ENCODE measurements at regions not wholly inside any gene's neighbourhood (a gene's known extent, or its start where the extent isn't known, plus 50 kb on each side); places are given as distances from the start of the nearest gene placed in this dataset.

GRCh38 chr2:180122874-180123273 lies 115.8 kb upstream of the CWC22 start:
- no peak overlapping the region for H3K4me3 ChIP-seq (ENCODE audit: low read length)
- DNase-seq: no peak
- no peaks in the 10 kb centered on the region for H3K9me3 ChIP-seq (ENCODE audit: control insufficient read depth, low read depth, low read length)
- H3K27ac ChIP-seq (ENCODE audit: low read length): no peak overlapping the region
- no peaks in the 10 kb centered on the region for H3K27me3 ChIP-seq (ENCODE audit: control insufficient read depth, insufficient read depth, low read length)
- no peaks in the 10 kb centered on the region for H3K4me1 ChIP-seq (ENCODE audit: control insufficient read depth, insufficient read depth, low read length)
- no peaks in the 10 kb centered on the region for H3K36me3 ChIP-seq (ENCODE audit: control insufficient read depth, insufficient read depth, low read length)
- WGBS (ENCODE audit: insufficient coverage, low lambda C conversion rate): no CpG with 5 or more reads among the region's 2 CpGs

GRCh38 chr2:180115675-180116074 lies 108.6 kb upstream of the CWC22 start:
- no peaks in the 10 kb centered on the region for H3K9me3 ChIP-seq (ENCODE audit: control insufficient read depth, low read depth, low read length)
- H3K36me3 ChIP-seq (ENCODE audit: control insufficient read depth, insufficient read depth, low read length): no peaks in the 10 kb centered on the region
- H3K4me3 ChIP-seq (ENCODE audit: low read length): no peak overlapping the region
- WGBS (ENCODE audit: insufficient coverage, low lambda C conversion rate): no CpG with 5 or more reads among the region's 2 CpGs
- DNase-seq: no peak
- no peaks in the 10 kb centered on the region for H3K27me3 ChIP-seq (ENCODE audit: control insufficient read depth, insufficient read depth, low read length)
- no peaks in the 10 kb centered on the region for H3K4me1 ChIP-seq (ENCODE audit: control insufficient read depth, insufficient read depth, low read length)
- no peak overlapping the region for H3K27ac ChIP-seq (ENCODE audit: low read length)

DNA sequence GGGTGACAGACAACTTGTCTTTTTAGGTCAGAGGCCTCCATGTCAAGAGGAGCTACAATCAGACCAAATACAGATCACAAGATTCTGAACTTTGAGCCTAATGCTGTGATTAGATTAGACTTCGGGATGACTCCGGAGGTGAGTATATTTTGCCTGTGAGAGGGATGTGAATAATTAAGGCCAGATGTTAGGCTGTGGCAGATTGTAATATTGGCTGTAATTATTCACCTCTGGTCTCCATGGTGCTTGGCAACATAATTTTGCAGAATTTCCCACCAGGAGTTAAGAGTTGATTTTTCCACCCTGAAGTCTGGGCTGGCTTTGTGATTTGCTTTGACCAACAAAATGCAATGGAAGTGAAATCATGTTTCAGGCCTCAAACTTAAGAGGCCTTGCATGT lies 108.2 kb upstream of the CWC22 start:
- Histone ChIP-seq H3K27me3 (ENCODE audit: control insufficient read depth, insufficient read depth, low read length) (no peaks in the 10 kb centered on the region), H3K9me3 (ENCODE audit: control insufficient read depth, low read depth, low read length) (no peaks in the 10 kb centered on the region), H3K4me3 (ENCODE audit: low read length) (no peak overlapping the region), H3K4me1 (ENCODE audit: control insufficient read depth, insufficient read depth, low read length) (no peaks in the 10 kb centered on the region), H3K36me3 (ENCODE audit: control insufficient read depth, insufficient read depth, low read length) (no peaks in the 10 kb centered on the region), H3K27ac (ENCODE audit: low read length) (no peak overlapping the region)
- no CpG with 5 or more reads among the region's 2 CpGs for WGBS (ENCODE audit: insufficient coverage, low lambda C conversion rate)
- DNase-seq: no peak

DNA sequence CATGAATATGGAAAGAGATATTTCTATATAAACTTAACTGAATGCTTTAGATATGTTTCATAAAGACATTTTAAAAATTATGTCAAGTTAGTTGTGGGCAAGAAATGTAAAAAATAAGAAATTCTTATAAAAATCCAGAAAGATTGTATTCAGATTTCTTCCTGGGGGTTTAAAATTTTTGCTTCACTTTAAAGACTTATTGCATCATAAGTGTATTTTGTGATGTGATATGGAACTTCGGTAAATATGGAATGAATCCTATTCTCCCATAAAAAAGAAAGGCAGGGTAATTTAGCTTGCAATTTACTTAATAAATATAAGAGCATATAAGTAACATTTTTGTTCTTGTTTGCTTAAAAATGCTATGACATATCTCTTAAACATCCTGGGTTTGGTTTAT lies 104.8 kb upstream of the CWC22 start:
- no peaks in the 10 kb centered on the region for H3K9me3 ChIP-seq (ENCODE audit: control insufficient read depth, low read depth, low read length)
- no peak for DNase-seq
- H3K27me3 ChIP-seq (ENCODE audit: control insufficient read depth, insufficient read depth, low read length): no peaks in the 10 kb centered on the region
- H3K27ac ChIP-seq (ENCODE audit: low read length): no peak overlapping the region
- H3K4me3 ChIP-seq (ENCODE audit: low read length): no peak overlapping the region
- H3K4me1 ChIP-seq (ENCODE audit: control insufficient read depth, insufficient read depth, low read length): no peaks in the 10 kb centered on the region
- H3K36me3 ChIP-seq (ENCODE audit: control insufficient read depth, insufficient read depth, low read length): no peaks in the 10 kb centered on the region
- WGBS (ENCODE audit: insufficient coverage, low lambda C conversion rate): no CpG with 5 or more reads among the region's 1 CpG

- Histone ChIP-seq H3K4me1 (ENCODE audit: control insufficient read depth, insufficient read depth, low read length) (no peaks in the 10 kb centered on the region), H3K4me3 (ENCODE audit: low read length) (no peak overlapping the region), H3K36me3 (ENCODE audit: control insufficient read depth, insufficient read depth, low read length) (no peaks in the 10 kb centered on the region), H3K27me3 (ENCODE audit: control insufficient read depth, insufficient read depth, low read length) (no peaks in the 10 kb centered on the region), H3K27ac (ENCODE audit: low read length) (no peak overlapping the region), H3K9me3 (ENCODE audit: control insufficient read depth, low read depth, low read length) (no peaks in the 10 kb centered on the region)
- DNase-seq: no peak
- WGBS (ENCODE audit: insufficient coverage, low lambda C conversion rate): 100% methylated on average over 1 of the region's 6 CpGs
These were observed 103.4 kb upstream of the CWC22 start for GRCh38 chr2:180110469-180110868.

GRCh38 chr2:180101846-180102245 lies 94.7 kb upstream of the CWC22 start:
- H3K4me1 ChIP-seq (ENCODE audit: control insufficient read depth, insufficient read depth, low read length): no peaks in the 10 kb centered on the region
- no peak overlapping the region for H3K27ac ChIP-seq (ENCODE audit: low read length)
- no peak for DNase-seq
- H3K4me3 ChIP-seq (ENCODE audit: low read length): no peak overlapping the region
- H3K36me3 ChIP-seq (ENCODE audit: control insufficient read depth, insufficient read depth, low read length): no peaks in the 10 kb centered on the region
- H3K27me3 ChIP-seq (ENCODE audit: control insufficient read depth, insufficient read depth, low read length): no peaks in the 10 kb centered on the region
- no CpG with 5 or more reads among the region's 1 CpG for WGBS (ENCODE audit: insufficient coverage, low lambda C conversion rate)
- no peaks in the 10 kb centered on the region for H3K9me3 ChIP-seq (ENCODE audit: control insufficient read depth, low read depth, low read length)

- Histone ChIP-seq H3K4me3 (ENCODE audit: low read length) (no peak overlapping the region), H3K36me3 (ENCODE audit: control insufficient read depth, insufficient read depth, low read length) (no peaks in the 10 kb centered on the region), H3K9me3 (ENCODE audit: control insufficient read depth, low read depth, low read length) (no peaks in the 10 kb centered on the region), H3K27ac (ENCODE audit: low read length) (no peak overlapping the region), H3K4me1 (ENCODE audit: control insufficient read depth, insufficient read depth, low read length) (no peaks in the 10 kb centered on the region), H3K27me3 (ENCODE audit: control insufficient read depth, insufficient read depth, low read length) (no peaks in the 10 kb centered on the region)
- WGBS (ENCODE audit: insufficient coverage, low lambda C conversion rate): no CpG with 5 or more reads among the region's 4 CpGs
- DNase-seq: no peak
These were observed 92.2 kb upstream of the CWC22 start for GRCh38 chr2:180099308-180099707.

- no peak overlapping the region for H3K27ac ChIP-seq (ENCODE audit: low read length)
These were observed 78.0 kb upstream of the CWC22 start for GRCh38 chr2:180085144-180085543.

DNA sequence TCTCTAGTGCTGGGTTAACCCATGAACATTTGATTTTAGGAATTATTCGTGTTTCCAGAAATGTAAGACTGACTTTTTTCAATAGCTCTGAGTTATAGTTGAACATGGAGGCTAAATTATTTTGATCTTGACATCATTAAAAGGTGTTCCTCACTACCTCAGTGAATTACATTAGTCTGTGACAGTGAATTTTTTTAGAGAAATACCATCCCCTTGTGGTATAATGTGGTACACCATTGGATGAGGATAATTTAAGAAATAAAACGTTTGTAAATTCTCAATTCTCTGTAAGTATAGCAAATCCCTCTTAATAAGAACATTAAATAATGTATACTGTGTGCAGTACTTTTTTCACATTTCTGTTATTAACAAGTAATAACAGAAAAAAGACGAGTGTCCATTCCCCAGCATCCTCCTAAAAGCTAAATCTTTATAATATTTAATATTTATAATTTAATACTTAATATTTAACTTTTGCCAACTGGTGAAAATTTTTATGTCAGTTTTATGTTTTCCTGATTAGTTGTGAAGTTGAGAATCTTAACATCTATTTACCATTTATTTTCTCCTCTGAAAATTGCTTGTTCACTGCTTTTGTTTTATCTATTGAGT lies 70.3 kb upstream of the CWC22 start:
- H3K36me3 ChIP-seq (ENCODE audit: control insufficient read depth, insufficient read depth, low read length): no peaks in the 10 kb centered on the region
- H3K9me3 ChIP-seq (ENCODE audit: control insufficient read depth, low read depth, low read length): no peaks in the 10 kb centered on the region
- H3K4me1 ChIP-seq (ENCODE audit: control insufficient read depth, insufficient read depth, low read length): no peaks in the 10 kb centered on the region
- H3K4me3 ChIP-seq (ENCODE audit: low read length): no peak overlapping the region
- WGBS (ENCODE audit: insufficient coverage, low lambda C conversion rate): 25% methylated on average over 1 of the region's 3 CpGs
- no peaks in the 10 kb centered on the region for H3K27me3 ChIP-seq (ENCODE audit: control insufficient read depth, insufficient read depth, low read length)
- no peak overlapping the region for H3K27ac ChIP-seq (ENCODE audit: low read length)
- no peak for DNase-seq

More at GRCh38 chr2:180085144-180085543, 78.0 kb upstream of the CWC22 start:
- no peaks in the 10 kb centered on the region for H3K36me3 ChIP-seq (ENCODE audit: control insufficient read depth, insufficient read depth, low read length)
- no peaks in the 10 kb centered on the region for H3K27me3 ChIP-seq (ENCODE audit: control insufficient read depth, insufficient read depth, low read length)
- H3K9me3 ChIP-seq (ENCODE audit: control insufficient read depth, low read depth, low read length): no peaks in the 10 kb centered on the region
- no peaks in the 10 kb centered on the region for H3K4me1 ChIP-seq (ENCODE audit: control insufficient read depth, insufficient read depth, low read length)
- no peak overlapping the region for H3K4me3 ChIP-seq (ENCODE audit: low read length)
- no peak for DNase-seq

DNA sequence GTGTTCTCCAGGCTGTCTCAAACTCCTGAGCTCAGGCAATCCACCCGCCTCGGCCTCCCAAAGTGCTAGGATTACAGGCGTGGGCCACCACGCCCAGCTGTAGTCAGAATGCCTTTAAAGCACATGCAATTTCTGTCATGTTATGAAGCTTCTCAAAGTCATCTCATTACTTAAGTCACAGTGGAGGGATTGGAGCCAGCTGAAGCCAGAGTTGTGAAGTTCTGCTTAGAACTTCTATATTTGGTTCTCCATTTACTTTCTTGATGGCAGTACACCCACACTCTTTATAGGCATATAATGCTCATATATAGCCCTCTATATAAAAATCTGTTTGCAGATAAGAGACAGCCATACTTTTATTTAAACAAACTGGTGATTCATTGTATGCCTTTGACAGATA lies 68.8 kb upstream of the CWC22 start:
- Histone ChIP-seq H3K9me3 (ENCODE audit: control insufficient read depth, low read depth, low read length) (no peaks in the 10 kb centered on the region), H3K36me3 (ENCODE audit: control insufficient read depth, insufficient read depth, low read length) (no peaks in the 10 kb centered on the region), H3K27me3 (ENCODE audit: control insufficient read depth, insufficient read depth, low read length) (no peaks in the 10 kb centered on the region), H3K27ac (ENCODE audit: low read length) (no peak overlapping the region), H3K4me1 (ENCODE audit: control insufficient read depth, insufficient read depth, low read length) (no peaks in the 10 kb centered on the region), H3K4me3 (ENCODE audit: low read length) (no peak overlapping the region)
- 92% methylated on average over 2 of the region's 4 CpGs for WGBS (ENCODE audit: insufficient coverage, low lambda C conversion rate)
- DNase-seq: no peak

- Histone ChIP-seq H3K9me3 (ENCODE audit: control insufficient read depth, low read depth, low read length) (no peaks in the 10 kb centered on the region), H3K4me1 (ENCODE audit: control insufficient read depth, insufficient read depth, low read length) (no peaks in the 10 kb centered on the region), H3K27me3 (ENCODE audit: control insufficient read depth, insufficient read depth, low read length) (no peaks in the 10 kb centered on the region), H3K4me3 (ENCODE audit: low read length) (no peak overlapping the region), H3K27ac (ENCODE audit: low read length) (no peak overlapping the region), H3K36me3 (ENCODE audit: control insufficient read depth, insufficient read depth, low read length) (no peaks in the 10 kb centered on the region)
- no CpG with 5 or more reads among the region's 3 CpGs for WGBS (ENCODE audit: insufficient coverage, low lambda C conversion rate)
- no peak for DNase-seq
These were observed 64.7 kb upstream of the CWC22 start for GRCh38 chr2:180071797-180072196.

Data from large intestine (tissue), 3 donors.